ENCODE measurements at regions not wholly inside any gene's neighbourhood (a gene's known extent, or its start where the extent isn't known, plus 50 kb on each side); places are given as distances from the start of the nearest gene placed in this dataset.

DNA sequence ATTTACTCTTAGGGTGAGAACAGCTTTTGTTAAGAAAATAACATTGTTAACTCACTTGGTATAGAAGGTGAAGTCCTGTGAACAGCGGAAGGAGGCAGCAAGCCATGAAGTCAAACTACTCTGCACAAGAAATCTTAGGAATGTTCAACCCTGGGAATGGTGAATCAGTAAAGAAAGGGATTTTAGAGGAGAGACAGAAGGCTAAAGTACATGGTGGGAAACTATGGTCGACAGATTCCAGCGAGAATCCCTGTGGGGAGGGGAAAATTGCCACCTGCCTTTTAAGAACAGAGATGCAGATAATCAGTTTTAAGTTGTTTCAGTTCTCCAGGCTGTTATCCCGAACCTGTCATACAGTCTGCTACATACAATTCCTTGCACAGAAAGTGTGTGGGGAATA lies 63.2 kb upstream of the PTPRR start:
- TF ChIP-seq EP300 (IDR thresholded peaks at IDR 0.05; ENCODE audit: borderline replicate concordance) (no peak), CEBPB (IDR thresholded peaks at IDR 0.05) (no peak), YY1 (IDR thresholded peaks at IDR 0.05; ENCODE audit: low read depth) (no peak)
- TF ChIP-seq, protein P1, sequence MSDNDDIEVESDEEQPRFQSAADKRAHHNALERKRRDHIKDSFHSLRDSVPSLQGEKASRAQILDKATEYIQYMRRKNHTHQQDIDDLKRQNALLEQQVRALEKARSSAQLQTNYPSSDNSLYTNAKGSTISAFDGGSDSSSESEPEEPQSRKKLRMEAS (IDR thresholded peaks at IDR 0.05) = no peak
- TF ChIP-seq, protein P2, sequence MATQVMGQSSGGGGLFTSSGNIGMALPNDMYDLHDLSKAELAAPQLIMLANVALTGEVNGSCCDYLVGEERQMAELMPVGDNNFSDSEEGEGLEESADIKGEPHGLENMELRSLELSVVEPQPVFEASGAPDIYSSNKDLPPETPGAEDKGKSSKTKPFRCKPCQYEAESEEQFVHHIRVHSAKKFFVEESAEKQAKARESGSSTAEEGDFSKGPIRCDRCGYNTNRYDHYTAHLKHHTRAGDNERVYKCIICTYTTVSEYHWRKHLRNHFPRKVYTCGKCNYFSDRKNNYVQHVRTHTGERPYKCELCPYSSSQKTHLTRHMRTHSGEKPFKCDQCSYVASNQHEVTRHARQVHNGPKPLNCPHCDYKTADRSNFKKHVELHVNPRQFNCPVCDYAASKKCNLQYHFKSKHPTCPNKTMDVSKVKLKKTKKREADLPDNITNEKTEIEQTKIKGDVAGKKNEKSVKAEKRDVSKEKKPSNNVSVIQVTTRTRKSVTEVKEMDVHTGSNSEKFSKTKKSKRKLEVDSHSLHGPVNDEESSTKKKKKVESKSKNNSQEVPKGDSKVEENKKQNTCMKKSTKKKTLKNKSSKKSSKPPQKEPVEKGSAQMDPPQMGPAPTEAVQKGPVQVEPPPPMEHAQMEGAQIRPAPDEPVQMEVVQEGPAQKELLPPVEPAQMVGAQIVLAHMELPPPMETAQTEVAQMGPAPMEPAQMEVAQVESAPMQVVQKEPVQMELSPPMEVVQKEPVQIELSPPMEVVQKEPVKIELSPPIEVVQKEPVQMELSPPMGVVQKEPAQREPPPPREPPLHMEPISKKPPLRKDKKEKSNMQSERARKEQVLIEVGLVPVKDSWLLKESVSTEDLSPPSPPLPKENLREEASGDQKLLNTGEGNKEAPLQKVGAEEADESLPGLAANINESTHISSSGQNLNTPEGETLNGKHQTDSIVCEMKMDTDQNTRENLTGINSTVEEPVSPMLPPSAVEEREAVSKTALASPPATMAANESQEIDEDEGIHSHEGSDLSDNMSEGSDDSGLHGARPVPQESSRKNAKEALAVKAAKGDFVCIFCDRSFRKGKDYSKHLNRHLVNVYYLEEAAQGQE (IDR thresholded peaks at IDR 0.05; ENCODE audit: low read depth) = no peak

Data from Ishikawa (cell line).